GM19328 (cell line): ENCODE measurements at regions not wholly inside any gene's neighbourhood (a gene's known extent, or its start where the extent isn't known, plus 50 kb on each side); places are given as distances from the start of the nearest gene placed in this dataset.

Experiments
- ATAC-seq: cut with Tn5 transposase; IDR thresholded peaks from one replicate; pipeline ENCODE4 v1.9.1; 2021; ENCODE audit warnings: mild to moderate bottlenecking, moderate library complexity; ENCODE audit not compliant: unreplicated experiment

DNA sequence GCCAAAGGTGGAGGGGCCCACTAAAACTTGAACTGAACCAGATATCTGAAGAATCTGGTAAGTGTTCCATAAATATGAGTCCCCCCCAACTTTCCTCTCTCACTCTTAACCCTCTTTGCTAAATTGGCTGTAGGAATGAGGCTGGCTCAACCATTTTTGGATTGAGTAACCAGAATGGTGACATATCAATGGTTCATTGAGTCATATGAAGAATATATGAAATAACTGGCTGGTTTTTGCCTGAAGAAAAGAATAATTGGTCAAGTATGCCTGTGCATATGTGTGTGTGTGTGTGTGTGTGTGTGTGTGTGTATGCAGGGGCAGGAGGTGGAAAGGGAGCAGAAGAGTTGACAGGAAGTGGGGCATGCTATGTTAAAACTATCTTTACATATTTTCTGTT lies 472.9 kb upstream of the THBS1 start:
- no peak for ATAC-seq

DNA sequence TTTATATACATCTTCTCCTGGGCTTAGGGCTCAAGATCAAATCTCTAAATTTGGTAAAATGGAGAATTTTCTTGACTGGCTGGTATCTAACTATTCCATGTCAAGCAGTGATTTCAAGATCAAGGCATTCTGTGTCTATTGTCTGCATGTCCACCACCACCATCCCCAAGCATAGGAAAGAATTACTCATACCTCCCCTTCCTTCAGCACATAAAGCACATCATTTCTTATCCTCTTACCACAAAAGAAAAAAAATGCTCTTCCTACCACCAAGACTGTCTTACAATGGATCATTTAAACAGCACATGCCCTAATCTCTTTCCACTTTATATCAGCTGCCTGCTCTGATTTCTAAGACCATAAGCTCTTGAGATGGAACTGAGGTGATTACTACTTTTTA lies 470.5 kb upstream of the THBS1 start:
- no peak for ATAC-seq

DNA sequence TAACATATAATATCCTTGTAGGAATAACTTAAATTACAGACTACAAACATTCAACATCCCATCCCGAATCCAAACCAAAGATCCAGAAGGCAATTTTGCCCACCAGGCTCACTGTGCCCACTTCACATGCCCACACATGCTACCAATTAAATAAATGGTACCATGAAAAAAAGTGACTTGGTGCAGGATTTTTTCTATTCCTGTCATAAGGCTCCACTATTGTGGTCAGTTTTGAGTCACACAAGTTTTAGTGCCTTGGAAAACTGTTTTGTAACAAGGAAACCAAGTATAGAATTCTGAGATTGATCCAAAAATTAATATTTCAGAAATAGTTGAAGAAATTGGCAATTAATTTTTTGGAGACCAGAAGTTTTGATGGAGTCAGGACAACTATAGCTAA lies 470.1 kb upstream of the THBS1 start:
- no peak for ATAC-seq

DNA sequence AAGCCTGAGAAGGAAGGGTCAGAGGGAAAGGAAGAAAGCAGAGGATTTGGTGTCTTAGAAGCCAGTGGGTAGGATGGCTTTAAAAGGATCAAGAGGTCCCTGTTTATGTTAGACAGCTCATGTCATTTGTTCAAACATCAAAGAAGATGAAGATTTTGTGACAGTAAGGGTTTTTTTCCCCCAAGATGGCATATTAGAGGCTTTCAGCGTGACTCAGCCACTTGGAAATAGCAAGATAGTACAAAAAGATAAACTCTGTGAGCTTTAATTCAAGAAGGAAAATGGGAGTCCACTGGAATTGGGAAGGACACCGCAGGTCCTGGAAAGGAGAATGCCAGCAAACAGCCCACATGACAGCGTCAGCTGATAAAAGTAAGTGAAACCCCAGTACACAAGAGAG lies 467.1 kb upstream of the THBS1 start:
- ATAC-seq: no peak

DNA sequence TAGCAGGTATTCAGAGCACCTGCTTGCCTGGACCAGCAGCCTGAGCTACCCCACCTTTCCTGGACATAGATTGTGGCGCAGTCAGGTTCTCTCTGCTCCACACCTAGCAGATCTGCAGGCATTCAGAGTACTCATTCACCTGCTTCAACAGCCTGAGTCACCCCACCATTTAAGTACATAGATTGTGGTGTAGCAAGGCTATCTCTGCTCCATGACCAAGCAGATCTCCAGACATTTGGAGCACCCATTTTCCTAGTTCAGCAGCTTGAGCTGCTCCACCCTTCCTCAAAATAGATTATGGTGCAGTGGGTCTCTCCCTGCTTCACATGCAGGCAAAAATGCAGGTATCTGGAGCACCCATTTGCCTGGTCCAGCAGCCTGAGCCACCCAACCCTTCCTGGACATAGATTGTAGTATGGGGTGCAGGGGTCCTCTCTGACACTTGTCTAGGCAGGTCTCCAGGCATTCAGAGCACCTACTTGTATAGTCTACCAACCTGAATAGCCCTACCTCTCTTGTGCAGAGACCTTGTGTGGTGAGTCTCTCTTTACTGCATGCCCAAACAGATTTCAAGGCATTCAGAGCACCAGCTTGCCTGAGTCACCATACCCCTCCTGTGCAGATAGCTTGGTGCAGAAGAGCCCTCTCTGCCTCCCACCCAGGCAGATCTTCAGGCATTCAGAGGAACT lies 466.0 kb upstream of the THBS1 start:
- no peak for ATAC-seq

DNA sequence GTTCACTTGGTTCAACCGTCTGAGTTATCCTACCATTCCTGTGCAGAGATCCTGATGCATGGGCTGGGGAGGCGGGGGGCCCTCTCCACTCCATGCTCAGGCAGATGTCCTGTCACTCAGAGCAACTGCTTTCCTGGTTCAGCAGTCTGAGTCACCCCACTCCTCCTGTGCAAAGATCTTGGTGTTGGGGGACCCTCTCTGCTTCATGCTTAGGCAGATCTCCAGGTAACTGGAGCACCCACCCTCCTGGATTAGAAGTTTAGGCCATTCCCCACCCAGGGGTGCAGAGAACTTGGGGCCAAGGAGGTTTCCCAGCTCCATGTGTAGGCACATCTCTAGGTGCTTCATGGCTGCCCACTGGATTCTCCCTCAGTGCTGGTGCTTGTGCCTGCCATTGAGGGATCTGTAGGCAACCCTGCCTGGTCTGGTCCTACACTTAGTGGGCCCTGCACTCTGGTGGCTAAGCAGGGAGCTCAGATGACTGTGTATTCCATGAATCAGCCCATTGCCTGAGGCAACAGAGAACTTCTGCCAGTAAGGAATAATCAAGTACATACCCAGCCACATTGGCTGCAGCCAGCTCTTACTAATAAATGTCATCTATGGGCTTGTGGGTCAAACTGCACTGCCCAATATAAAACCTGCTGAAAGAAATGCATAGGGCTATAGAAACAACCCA lies 465.4 kb upstream of the THBS1 start:
- no peak for ATAC-seq

DNA sequence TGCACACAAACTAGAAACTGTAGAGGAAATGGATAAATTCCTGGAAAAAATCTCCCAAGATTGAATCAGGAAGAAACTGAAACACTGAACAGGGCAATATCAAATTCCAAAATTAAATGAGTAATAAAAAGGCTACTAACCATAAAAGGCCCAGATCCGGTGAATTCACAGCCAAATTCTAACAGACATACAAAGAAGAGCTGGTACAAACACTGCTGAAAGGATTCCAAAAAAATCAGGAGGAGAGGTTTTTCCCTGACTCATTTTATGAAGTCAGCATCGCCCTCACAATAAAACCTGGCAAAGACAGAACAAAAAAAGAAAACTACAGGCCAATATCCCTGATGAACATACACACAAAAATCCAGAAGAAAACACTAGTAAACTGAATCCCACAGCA lies 462.4 kb upstream of the THBS1 start:
- ATAC-seq: no peak

DNA sequence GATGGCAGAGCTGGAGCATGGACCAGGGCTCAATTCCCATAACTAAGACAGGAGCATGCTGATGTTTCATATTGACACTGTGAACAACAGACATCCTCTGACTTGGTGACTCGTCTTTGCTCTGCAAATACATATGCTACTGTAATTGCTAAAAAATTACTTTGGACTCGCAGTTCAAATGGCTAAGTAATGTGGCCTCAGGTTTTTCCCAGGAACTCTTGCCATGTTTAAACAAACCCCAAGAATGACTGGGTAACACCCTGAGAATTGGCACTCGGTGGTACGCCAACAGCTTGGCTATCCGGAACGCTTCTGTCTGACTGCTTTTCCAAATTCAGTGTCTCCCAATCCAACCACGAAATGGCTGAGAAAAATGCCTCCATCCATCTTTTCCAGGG lies 456.7 kb upstream of the THBS1 start:
- ATAC-seq: no peak

DNA sequence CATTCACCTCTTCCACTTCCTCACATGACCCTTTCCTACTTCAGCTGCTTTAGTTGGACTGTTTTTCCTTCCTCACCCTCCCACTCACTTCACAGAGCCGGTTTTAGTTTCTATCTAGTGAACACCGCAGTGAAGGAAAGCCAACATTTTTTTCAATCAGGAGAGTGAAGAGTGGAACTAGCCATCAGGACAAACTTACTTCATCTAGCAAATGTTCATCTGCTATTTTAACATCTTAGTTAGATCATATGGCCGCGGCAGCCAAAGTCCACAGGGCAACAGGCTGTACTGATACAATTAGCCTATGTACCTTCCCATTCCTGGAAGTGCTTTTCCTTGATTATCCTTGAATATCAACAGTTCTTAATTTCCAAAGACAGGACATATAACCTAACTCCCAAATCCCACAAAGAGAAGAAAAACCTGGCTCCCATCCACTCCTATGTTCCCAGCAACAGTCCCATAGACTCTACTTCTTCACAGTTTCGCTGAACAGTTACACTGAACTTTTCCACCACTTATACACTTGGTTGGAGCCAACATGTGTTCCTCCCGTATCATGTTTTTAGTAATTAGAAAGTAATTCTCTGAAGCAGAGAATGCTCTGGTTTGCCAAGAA lies 456.2 kb upstream of the THBS1 start:
- ATAC-seq: no peak

DNA sequence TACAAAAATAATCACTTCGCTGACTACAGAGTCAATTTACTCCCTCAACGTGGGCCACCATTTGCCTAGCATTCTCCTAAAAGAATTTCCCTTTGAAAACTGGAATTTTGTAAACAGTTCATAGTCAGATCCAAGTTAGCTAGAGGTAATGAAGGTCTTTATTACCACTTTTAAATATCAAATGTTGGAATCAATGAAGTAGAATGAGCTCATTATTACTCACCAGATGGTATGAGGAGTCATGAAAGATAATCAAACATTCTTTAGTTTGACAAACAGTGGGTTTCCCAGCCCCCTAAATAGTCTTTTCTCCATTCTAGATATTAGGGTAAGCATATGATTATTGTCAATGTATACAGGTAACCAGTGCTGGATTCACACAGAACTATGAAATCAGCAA lies 455.7 kb upstream of the THBS1 start:
- ATAC-seq: no peak

DNA sequence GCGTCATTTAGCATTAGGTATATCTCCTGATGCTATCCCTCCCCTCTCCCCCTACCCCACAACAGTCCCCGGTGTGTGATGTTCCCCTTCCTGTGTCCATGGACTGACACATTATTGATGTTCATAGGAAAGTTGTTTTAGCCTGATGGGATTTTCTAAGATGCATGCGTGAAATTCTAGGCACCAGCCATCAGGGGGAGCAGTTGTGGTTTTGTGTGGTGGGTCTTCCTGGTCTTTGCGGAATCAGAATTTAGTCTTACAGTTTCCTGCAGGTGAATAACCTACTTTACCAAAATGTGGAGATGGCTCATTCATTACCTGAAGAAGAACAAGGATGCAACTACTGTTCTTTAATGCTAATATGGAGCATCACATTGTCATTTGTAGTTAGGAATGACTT lies 455.0 kb upstream of the THBS1 start:
- ATAC-seq: no peak

DNA sequence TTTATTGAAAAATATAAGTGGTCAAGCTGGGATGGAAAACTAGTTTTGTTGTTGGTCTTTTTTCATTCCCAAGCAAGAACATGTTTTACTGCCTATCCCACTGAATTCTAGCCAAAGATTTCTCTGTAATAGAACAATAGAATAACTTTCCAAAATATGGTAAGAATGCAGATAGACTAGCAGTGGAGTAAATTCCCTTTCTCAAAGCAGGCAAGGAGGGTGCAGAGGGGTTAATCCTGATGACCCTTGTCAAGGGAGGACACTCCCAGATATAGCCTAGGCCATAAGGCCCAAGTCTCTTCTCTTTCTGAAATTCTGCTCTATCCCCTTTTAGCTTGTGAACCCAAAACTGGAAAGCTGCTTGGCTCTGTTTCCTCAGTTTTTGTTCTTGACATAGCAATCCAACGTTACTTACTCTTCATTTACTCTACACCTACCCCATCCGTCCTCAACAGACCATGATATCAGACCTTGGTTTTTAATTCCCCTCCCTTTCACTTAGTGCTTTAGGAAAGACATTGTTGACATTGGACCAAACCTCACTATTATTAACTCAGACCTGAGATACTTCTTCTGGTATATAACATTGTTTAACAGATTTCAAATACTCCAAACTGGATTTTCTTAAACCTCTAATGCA lies 453.6 kb upstream of the THBS1 start:
- no peak for ATAC-seq

DNA sequence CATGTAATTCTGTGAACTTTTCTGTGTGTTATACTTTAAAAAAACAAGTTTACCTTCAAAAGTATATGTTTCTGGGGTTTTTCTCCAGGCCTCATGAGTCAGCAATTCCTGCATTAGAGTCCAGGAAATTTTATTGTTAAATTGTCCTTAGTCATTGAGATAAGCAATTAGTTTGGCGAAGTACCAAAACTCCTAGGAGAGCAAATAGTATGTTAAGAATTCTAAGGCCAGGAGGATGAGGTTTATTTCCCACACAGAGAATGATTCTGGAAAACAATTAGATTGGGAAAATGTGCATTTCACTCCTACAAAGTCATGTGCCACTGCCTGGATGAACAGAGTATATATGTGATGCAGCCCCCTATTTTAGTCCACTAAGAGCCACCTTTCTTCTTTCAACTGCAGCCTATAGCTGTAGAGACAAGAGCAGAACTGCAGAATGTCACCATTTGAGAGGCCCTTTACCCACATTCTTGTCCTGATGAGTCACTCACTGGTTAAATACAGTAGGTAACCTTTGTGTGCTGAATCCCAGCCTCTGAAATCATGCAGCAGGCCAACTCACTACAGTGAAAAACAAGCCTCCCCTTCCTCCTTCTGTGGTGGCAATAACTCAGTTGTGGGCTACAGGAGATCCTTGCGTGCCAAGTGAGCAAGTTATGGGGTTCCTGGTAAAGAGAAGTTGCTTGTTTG lies 452.8 kb upstream of the THBS1 start:
- no peak for ATAC-seq

DNA sequence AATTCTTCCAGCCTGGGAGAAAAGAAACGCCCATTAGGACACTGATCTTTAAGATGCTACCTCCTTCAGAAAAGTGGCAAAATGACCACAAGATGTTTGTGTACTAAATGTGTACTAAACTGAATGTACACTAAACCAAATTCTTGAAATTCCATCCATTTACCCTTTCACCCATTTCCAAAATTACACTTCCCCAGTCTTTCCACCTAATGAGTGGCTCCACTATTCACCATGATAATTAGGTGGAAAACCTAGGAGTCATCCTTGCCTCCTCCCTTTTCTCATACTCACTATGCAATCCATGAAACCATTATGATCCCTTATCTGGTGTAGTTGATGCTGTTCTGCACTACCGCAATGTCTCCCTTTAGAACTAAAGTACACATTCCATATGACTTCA lies 452.1 kb upstream of the THBS1 start:
- no peak for ATAC-seq

DNA sequence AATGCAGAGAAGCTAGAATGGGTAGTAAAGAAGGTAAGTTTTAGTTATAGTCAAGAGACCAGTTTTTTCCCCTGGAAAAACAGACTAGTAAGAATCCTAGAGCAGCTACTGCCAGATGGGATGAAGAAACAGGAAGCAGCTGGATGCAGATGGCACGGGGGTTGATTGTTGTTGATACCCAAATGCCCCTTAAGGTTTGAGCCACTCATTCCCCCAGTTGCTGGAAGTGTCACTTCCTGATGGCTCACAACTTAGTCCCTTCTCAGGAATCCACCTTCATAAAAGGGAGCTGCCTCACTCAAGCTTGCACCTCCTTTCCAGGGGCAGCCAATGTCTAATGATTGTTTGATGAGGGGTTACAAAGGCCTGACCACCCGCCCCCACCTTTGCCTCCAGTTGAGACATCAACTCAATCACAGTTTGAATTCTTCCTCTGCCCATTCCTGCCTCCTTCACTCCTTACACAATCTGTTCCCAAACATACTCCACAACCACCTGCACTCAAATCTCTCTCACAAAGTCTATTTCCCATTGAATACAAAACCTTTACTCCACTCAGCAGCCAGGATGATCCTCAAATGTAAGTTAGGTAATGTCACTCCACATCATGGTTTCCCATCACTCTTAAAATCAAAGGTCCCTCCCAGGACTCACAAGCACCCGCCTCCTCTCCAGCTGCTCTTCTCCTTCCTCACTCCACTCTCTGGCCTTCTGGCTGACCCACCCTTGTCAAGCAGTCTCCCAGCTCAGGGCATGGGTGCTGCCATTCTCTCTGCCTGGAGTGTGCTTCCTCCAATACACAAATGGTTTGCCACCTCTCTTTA lies 450.1 kb upstream of the THBS1 start:
- ATAC-seq: no peak

DNA sequence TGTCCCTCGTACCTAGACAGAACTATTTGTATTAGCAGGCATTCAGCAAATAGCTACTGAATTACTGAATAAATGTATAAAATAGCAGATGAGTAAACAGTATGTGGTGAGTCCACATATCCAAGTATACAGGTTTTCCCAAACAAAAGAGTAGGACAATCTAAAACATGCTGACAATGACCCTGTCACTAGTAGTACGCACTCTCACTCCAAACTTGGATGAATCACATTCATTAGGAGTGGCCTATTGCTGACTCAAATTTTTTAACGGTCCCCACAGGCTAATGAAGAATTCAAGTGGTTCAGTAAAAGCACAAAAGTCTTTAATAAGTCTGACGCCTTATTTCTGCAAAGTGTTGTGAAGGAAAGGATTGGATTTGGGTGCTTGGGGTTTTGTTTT lies 449.3 kb upstream of the THBS1 start:
- no peak for ATAC-seq

DNA sequence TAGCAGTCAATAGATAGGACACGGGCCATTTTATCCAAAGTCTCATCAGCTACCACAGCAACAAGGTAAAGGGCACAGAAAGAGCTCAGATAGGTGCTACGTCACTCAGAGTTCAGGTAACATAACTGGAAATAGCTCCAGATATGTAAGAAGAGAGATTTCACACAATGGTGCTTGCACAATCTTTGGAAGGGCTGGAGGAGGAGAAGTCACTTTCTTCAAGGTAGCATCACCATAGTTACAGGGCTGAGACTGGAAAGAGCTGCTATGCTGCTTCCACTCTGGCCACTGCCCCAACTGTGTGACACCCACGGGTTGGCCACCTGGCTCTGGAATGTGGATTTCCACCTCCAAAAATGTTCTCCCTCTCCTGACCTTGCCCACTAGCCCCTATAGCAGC lies 448.8 kb upstream of the THBS1 start:
- no peak for ATAC-seq

DNA sequence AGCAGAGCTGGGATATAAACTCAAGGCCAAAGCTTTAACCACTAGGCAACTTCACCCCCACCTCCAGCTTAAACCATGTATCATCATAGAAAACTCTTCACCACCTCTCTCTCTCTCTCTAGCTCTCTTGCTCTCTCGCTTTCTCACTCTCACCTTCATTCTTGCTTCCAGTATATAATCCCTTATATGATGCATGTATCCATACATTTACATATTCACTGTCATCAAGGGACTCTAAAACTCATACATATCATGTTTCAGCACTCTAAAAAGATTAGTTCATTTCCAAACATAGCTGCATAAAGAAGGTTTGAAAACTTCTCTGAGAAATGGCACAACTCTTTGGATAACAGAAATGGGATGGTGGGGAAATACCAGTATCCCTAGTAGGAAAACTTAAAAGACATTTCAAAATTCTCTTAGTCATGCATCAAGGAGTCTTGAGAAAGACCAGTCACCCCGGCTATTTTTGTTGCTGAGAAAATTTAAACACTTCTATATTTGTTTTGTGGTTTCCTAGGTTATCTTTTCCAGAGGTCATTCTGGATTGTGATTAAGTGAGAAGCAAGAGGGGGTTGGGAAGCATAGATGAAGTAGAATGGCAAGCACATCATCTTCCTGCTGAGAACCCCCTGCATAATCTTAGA lies 447.8 kb upstream of the THBS1 start:
- ATAC-seq: no peak

DNA sequence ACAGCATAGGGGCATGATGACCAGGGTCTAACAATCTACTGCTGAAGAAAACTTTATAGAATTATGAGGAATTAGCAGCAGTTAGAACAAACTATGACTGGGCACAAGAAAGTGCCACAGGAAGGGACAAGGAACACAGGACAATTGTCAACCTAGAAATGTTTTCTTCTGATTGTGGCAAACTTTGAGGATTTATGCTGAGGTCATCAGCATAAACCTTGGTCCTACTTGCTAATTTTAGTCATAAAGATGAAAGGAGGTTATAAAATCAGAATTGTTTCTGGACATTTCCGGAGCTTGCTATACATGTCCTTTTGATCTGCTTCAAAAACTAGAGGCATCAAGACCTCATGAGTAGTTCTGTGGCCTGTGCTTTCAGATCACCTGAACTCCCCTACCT lies 446.6 kb upstream of the THBS1 start:
- no peak for ATAC-seq

DNA sequence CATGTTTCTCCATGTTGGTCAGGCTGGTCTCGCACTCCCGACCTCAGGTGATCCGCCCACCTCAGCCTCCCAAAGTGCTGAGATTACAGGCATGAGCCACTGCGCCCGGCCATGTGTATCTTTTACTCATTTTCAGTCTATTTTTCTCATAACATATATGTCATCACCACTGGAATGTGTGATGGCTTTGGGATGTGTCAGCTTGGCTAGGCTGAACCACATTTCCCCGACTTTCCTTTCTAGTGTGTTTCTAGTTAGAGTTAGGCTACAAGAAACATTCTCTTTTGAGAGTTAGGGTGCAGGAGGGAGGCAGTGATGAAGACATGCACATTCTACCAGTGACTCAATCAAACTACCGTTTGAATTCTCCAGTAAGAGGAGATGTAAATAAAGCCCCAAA lies 444.9 kb upstream of the THBS1 start:
- no peak for ATAC-seq
